ENCODE measurements at regions not wholly inside any gene's neighbourhood (a gene's known extent, or its start where the extent isn't known, plus 50 kb on each side); places are given as distances from the start of the nearest gene placed in this dataset.

DNA sequence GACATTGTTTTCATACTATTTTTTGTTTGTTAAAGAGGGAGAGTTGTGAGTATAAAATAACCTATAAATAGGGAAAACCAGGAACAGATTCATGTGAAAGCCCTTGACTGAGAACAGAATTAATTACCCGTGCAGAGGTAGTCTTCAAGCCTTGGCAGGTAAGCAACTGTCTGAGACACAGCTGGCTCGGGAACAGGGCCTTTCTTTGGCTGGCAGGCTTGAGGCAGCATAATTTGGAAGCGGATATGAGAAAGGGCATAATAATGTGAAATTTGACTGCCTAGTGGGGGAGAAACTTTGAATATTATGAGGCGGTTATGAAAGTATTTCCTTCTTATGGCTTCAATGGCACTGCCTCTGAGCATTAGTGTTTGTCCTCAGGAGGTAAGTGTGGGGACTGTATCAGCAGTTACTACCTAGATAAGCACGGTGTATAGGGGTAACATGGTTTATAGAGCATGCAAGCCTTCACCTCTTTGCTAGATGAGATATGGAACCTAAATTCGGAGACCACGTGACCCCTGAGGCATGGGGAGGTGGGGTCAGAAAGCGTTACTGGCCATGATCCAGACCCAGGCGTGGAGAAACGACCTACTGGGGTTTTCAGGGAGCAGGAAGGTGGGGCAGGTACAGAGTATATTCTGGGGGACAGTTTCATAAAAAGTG lies 210.2 kb upstream of the GAS1 start:
- Histone ChIP-seq H3K36me3 (ENCODE audit: control insufficient read depth in 1 of 2, insufficient read depth in 2 of 2, low read length in 2 of 2) (no peaks in the 10 kb centered on the region), H2AFZ (ENCODE audit: low read depth, low read length, poor library complexity, severe bottlenecking) (no peak overlapping the region), H3K27ac (ENCODE audit: low read depth, low read length) (no peak overlapping the region), H3K4me1 (ENCODE audit: control insufficient read depth in 1 of 2, insufficient read depth in 2 of 2, low read length in 2 of 2) (no peaks in the 10 kb centered on the region), H3K27me3 (ENCODE audit: insufficient read depth, low read length) (peaks cover 22% of the 10 kb centered on the region), H3K9ac (ENCODE audit: low read length) (no peak overlapping the region), H3K9me2 (ENCODE audit: insufficient read depth) (no peaks in the 10 kb centered on the region), H3K9me3 (ENCODE audit: control insufficient read depth in 1 of 2, insufficient read depth in 1 of 2, low read depth in 1 of 2, low read length in 2 of 2) (no peaks in the 10 kb centered on the region), H3K4me2 (ENCODE audit: low read length) (no peak overlapping the region), H4K20me1 (ENCODE audit: insufficient read depth) (no peaks in the 10 kb centered on the region), H3K79me2 (ENCODE audit: insufficient read depth, low read length) (no peaks in the 10 kb centered on the region), H3K4me3 (replicated peaks in 1 of 2; ENCODE audit: low read depth in 1 of 2, low read length in 2 of 2) (no peak overlapping the region)
- no peak for DNase-seq (ENCODE audit: low read depth, low spot score)
- RAD21 ChIA-PET (ENCODE audit: low non-redundant PET in 1 of 2, low total read pairs in 2 of 2, uncharacterized antibody in 2 of 2, unreplicated experiment in 2 of 2) = no interaction called here
- POLR2A ChIA-PET = no interaction called here
- BruUV-seq (replicated peaks) = no TSS peak
- no peak for ATAC-seq
- intact Hi-C loops (cut with micrococcal nuclease) = no loop called here
- TF ChIP-seq ZFX (IDR thresholded peaks at IDR 0.05) (no peak), EZH2phosphoT487 (IDR thresholded peaks at IDR 0.05; ENCODE audit: borderline replicate concordance) (no peak), SRF (IDR thresholded peaks at IDR 0.05; ENCODE audit: low read depth) (no peak), ELF1 (IDR thresholded peaks at IDR 0.05; ENCODE audit: borderline replicate concordance, low read depth) (no peak), ZNF274 (IDR thresholded peaks at IDR 0.05; ENCODE audit: low read depth, low read length) (no peak), CBX3 (IDR thresholded peaks at IDR 0.05; ENCODE audit: low read depth) (no peak)
- TF ChIP-seq, protein P1, sequence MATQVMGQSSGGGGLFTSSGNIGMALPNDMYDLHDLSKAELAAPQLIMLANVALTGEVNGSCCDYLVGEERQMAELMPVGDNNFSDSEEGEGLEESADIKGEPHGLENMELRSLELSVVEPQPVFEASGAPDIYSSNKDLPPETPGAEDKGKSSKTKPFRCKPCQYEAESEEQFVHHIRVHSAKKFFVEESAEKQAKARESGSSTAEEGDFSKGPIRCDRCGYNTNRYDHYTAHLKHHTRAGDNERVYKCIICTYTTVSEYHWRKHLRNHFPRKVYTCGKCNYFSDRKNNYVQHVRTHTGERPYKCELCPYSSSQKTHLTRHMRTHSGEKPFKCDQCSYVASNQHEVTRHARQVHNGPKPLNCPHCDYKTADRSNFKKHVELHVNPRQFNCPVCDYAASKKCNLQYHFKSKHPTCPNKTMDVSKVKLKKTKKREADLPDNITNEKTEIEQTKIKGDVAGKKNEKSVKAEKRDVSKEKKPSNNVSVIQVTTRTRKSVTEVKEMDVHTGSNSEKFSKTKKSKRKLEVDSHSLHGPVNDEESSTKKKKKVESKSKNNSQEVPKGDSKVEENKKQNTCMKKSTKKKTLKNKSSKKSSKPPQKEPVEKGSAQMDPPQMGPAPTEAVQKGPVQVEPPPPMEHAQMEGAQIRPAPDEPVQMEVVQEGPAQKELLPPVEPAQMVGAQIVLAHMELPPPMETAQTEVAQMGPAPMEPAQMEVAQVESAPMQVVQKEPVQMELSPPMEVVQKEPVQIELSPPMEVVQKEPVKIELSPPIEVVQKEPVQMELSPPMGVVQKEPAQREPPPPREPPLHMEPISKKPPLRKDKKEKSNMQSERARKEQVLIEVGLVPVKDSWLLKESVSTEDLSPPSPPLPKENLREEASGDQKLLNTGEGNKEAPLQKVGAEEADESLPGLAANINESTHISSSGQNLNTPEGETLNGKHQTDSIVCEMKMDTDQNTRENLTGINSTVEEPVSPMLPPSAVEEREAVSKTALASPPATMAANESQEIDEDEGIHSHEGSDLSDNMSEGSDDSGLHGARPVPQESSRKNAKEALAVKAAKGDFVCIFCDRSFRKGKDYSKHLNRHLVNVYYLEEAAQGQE (IDR thresholded peaks at IDR 0.05; ENCODE audit: low read depth) = no peak
- TF ChIP-seq, protein P2, sequence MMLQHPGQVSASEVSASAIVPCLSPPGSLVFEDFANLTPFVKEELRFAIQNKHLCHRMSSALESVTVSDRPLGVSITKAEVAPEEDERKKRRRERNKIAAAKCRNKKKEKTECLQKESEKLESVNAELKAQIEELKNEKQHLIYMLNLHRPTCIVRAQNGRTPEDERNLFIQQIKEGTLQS (IDR thresholded peaks at IDR 0.05) = no peak
- CTCF ChIA-PET = no interaction called here

Data from HCT116 (cell line).